Ishikawa (cell line): ENCODE measurements at regions not wholly inside any gene's neighbourhood (a gene's known extent, or its start where the extent isn't known, plus 50 kb on each side); places are given as distances from the start of the nearest gene placed in this dataset.

Experiments
- CEBPB ChIP-seq: IDR thresholded peaks from 2 replicates; pipeline ENCODE4 v1.6.1; 2012
- CREB1 ChIP-seq: IDR thresholded peaks from 2 replicates; pipeline ENCODE4 v1.6.1; 2012; ENCODE audit warnings: low read depth
- EGR1 ChIP-seq: IDR thresholded peaks from 2 replicates; pipeline ENCODE4 v1.6.1; 2012
- EP300 ChIP-seq: IDR thresholded peaks from 2 replicates; pipeline ENCODE4 v1.6.1; 2012; ENCODE audit warnings: borderline replicate concordance
- FOXM1 ChIP-seq: IDR thresholded peaks from 2 replicates; pipeline ENCODE4 v1.6.1; 2012; ENCODE audit warnings: low read depth, borderline replicate concordance
- NFIC ChIP-seq: IDR thresholded peaks from 2 replicates; pipeline ENCODE4 v1.6.1; 2012
- RAD21 ChIP-seq: IDR thresholded peaks from 2 replicates; pipeline ENCODE4 v1.6.1; 2012; ENCODE audit warnings: low read depth
- TAF1 ChIP-seq: IDR thresholded peaks from 2 replicates; pipeline ENCODE4 v1.6.1; 2012; ENCODE audit warnings: low read depth, mild to moderate bottlenecking
- TCF12 ChIP-seq: IDR thresholded peaks from 2 replicates; pipeline ENCODE4 v1.6.1; 2012; ENCODE audit warnings: low read depth
- TEAD4 ChIP-seq: IDR thresholded peaks from 2 replicates; pipeline ENCODE4 v1.6.1; 2012
- YY1 ChIP-seq: IDR thresholded peaks from 2 replicates; pipeline ENCODE4 v1.6.1; 2012; ENCODE audit warnings: low read depth
- ZBTB7A ChIP-seq: IDR thresholded peaks from 2 replicates; pipeline ENCODE4 v1.6.1; 2012; ENCODE audit warnings: low read depth
- TF ChIP-seq, protein P1 (sequence below): IDR thresholded peaks from 2 replicates; pipeline ENCODE4 v1.6.1; 2012
- TF ChIP-seq, protein P2 (sequence below): IDR thresholded peaks from 2 replicates; pipeline ENCODE4 v1.6.1; 2012; ENCODE audit warnings: low read depth, mild to moderate bottlenecking
- TF ChIP-seq, protein P3 (sequence below): IDR thresholded peaks from 2 replicates; pipeline ENCODE4 v1.6.1; 2012

DNA sequence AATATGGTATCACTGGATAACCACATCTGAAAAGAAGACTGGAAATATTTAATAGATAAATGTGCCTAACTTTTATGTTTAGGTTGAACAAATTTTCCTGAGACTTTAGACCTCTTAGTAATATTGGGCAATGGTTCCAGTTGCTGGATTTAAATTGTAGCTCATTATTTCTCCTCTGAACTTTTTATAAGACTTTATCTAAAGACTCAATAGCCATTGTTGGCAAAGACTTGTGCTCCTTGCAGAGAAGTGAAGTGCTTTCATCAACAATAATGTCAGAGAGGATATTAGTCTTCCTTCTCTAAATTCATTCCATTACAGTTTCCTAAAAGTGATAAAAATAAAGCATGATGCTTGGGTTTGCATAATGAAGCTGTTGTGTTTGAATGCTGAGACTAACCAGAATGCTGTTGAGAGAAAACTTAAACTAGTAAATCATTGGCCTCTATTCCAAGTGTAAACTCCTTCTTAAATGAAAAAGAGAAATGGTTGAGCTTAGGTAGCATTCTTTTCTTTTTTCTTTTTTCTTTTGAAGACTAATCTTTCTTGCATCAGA, 200.2 kb downstream of the TMTC3 start:
- TF ChIP-seq RAD21 (no peak), TEAD4 (no peak), FOXM1 (no peak), CREB1 (no peak)

DNA sequence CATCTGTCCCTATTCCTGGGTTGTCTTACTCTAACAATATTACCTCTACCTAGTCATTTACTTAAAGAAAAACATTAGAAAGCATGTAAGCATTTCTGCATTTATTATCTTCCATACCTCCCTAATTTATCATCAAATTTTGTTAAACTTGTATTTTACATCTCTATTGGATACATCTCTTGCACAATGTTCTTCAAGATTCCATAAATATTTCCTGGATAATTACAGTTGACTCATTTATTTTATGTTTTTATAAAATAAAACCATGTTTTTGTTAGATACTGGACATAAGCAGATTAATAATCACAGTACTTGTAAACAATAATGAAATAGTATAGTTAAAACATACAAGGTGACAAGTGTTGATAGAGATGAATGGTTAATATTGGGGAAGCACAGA, 209.0 kb downstream of the TMTC3 start:
- no peak for TF ChIP-seq EGR1
- TF ChIP-seq, protein P1, sequence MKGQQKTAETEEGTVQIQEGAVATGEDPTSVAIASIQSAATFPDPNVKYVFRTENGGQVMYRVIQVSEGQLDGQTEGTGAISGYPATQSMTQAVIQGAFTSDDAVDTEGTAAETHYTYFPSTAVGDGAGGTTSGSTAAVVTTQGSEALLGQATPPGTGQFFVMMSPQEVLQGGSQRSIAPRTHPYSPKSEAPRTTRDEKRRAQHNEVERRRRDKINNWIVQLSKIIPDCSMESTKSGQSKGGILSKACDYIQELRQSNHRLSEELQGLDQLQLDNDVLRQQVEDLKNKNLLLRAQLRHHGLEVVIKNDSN: no peak
- no peak for TF ChIP-seq EP300
- TF ChIP-seq CREB1: no peak
- TF ChIP-seq TEAD4: no peak
- no peak for TF ChIP-seq TCF12
- no peak for TF ChIP-seq ZBTB7A
- TF ChIP-seq, protein P2, sequence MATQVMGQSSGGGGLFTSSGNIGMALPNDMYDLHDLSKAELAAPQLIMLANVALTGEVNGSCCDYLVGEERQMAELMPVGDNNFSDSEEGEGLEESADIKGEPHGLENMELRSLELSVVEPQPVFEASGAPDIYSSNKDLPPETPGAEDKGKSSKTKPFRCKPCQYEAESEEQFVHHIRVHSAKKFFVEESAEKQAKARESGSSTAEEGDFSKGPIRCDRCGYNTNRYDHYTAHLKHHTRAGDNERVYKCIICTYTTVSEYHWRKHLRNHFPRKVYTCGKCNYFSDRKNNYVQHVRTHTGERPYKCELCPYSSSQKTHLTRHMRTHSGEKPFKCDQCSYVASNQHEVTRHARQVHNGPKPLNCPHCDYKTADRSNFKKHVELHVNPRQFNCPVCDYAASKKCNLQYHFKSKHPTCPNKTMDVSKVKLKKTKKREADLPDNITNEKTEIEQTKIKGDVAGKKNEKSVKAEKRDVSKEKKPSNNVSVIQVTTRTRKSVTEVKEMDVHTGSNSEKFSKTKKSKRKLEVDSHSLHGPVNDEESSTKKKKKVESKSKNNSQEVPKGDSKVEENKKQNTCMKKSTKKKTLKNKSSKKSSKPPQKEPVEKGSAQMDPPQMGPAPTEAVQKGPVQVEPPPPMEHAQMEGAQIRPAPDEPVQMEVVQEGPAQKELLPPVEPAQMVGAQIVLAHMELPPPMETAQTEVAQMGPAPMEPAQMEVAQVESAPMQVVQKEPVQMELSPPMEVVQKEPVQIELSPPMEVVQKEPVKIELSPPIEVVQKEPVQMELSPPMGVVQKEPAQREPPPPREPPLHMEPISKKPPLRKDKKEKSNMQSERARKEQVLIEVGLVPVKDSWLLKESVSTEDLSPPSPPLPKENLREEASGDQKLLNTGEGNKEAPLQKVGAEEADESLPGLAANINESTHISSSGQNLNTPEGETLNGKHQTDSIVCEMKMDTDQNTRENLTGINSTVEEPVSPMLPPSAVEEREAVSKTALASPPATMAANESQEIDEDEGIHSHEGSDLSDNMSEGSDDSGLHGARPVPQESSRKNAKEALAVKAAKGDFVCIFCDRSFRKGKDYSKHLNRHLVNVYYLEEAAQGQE: no peak
- TF ChIP-seq NFIC: no peak
- TF ChIP-seq, protein P3, sequence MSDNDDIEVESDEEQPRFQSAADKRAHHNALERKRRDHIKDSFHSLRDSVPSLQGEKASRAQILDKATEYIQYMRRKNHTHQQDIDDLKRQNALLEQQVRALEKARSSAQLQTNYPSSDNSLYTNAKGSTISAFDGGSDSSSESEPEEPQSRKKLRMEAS: no peak
- no peak for TF ChIP-seq CEBPB

DNA sequence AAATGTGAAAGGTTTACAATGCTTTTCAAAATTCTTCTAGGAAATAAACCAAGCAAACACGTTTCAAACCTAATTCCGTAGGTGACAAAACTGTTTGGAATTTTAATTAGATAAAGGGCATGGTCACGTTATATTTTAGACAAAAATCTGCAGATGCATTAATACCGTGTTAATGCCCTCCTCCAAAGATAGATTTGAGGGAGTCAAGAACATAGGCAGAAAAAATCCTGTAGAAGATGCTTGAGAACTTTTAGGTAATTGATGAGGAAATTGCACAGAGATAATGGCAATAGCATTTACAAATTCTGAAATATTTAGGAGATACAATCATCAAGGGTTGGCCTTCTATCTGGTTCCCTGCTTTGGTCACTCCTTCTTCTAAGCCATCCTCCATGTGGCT, 212.6 kb downstream of the TMTC3 start:
- TF ChIP-seq NFIC (no peak), TCF12 (no peak), FOXM1 (no peak), EGR1 (no peak), RAD21 (no peak), ZBTB7A (no peak), TEAD4 (no peak), CREB1 (no peak), EP300 (no peak)
- TF ChIP-seq, protein P3: no peak
- TF ChIP-seq, protein P1: no peak

DNA sequence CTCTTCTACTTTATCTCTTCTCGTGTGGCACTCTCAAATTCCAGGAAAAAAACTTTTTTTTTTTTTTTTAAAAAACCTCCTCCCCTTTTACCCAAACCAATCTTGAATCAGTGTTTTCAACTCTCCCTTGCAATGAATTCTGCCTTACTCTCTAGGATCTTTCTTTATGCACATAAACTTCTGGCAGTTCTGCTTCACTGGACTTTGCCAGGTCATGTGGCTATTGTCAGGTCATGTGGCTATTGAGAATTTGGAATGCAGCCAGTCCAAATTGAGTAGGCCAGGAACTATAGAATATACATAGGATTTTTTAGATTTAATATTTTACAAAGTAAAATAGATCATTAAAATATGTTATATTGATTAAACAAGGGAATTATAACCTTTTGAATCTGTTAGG, 218.2 kb downstream of the TMTC3 start:
- no peak for TF ChIP-seq ZBTB7A
- no peak for TF ChIP-seq EGR1
- peak; percentile 42; the same call in 1 of the 2 replicates for TF ChIP-seq NFIC
- TF ChIP-seq, protein P1: peak; percentile 88

DNA sequence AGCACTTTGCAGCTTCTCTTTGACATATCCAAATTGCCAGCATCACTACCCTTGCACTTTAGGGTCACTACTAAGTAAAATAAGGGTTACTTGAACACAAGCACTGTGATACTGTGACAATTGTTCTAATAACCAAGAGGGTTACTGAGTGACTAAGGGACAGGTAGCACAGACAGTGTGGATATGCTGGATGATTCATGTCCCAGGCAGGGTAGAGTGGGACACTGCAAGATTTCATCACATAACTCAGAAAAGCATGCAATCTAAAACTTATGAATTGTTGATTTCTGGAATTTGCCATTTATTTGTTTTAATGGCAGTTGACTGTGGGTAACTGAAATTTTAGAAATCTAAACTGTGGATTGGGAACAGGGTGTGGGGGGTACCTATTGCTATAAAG, 218.8 kb downstream of the KITLG start:
- TF ChIP-seq ZBTB7A (no peak), NFIC (no peak)

DNA sequence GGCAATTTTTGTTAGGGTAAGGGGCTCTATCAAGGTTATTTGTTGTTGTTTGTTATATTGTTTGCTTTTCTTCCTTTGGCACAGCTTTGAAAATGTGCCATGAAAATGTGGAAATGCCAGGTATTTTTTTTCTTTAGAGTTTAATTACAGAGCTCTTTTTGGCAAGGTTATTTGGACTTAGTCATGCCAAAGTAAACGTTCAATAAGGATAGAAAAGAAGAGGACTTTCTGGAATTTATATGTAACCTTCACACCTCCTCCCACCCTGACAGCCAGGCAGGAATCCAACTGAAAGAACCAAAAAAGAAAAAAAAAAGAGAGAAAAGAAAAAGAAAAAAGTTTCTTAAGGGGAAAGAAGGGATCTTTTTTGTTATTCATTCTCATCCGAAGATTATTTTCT, 217.8 kb downstream of the KITLG start:
- TF ChIP-seq ZBTB7A: no peak
- no peak for TF ChIP-seq EP300
- TF ChIP-seq, protein P3: no peak
- no peak for TF ChIP-seq FOXM1
- TF ChIP-seq RAD21: no peak

DNA sequence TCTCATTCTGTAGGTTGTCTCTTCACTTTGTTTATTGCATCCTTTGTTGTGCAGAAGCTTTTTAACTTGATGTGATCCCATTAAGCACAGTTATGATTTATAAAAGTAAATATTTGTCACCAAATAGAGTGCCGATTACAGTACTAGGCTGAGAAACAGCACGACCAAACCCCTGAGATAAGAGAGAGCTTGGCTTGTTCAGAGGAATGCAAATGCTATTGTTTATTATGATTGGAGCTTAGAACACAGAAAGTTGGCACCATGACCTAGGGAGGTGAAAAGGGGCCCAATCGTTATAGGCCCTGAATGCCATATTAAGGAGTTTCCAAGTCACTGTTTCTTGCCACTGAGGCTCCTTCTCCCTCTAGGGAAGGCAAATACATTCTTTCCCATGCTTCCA, 214.9 kb downstream of the KITLG start:
- TF ChIP-seq RAD21 (no peak), EP300 (no peak), FOXM1 (no peak)
- TF ChIP-seq, protein P1: no peak

DNA sequence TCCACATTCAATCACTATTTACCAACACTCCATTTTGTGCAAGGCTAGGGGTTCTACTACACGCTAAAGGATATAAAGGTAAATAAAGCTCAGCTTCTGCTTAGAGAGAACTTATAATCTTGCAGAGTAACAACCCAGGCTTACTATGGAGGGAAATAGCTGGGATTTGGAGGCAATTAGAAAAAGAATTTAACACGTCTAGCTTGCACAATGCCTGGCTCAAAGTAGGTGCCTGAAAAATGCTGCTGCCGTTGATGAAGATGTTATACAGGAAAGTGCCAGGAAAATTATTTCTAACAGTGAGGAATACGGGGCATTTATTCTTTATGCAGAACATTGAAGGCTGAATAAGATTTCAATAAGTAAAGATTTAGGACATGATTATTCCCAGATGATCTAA, 214.2 kb downstream of the KITLG start:
- no peak for TF ChIP-seq FOXM1
- TF ChIP-seq, protein P1: no peak
- TF ChIP-seq ZBTB7A: no peak
- TF ChIP-seq EP300: no peak
- TF ChIP-seq YY1: no peak
- no peak for TF ChIP-seq CREB1
- TF ChIP-seq TEAD4: no peak
- TF ChIP-seq TAF1: no peak
- no peak for TF ChIP-seq RAD21
- TF ChIP-seq EGR1: no peak
- TF ChIP-seq CEBPB: no peak
- no peak for TF ChIP-seq NFIC
- TF ChIP-seq, protein P3: no peak
- TF ChIP-seq, protein P2: no peak
- no peak for TF ChIP-seq TCF12
